ENCODE measurements at regions not wholly inside any gene's neighbourhood (a gene's known extent, or its start where the extent isn't known, plus 50 kb on each side); places are given as distances from the start of the nearest gene placed in this dataset.

DNA sequence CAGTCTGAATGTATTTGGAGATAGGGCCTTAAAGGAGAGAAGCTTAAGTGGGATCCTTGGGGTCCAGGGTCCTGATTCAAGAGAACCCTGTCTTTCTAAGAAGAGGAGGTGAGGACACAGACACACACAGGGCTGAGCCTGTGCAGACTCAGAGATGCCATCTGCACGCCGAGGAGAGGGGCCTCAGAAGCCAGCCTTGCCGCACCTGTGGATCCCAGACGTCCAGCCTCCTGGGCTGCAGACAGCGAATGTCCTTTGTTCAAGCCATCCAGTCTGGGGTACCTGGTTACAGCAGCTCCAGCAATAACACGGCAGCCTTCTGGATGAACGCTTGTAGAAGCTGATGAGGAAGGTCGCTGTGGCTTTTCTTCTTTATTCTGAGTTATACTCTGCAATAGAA, 1086.1 kb downstream of the BRD1 start:
- no peak for DNase-seq

DNA sequence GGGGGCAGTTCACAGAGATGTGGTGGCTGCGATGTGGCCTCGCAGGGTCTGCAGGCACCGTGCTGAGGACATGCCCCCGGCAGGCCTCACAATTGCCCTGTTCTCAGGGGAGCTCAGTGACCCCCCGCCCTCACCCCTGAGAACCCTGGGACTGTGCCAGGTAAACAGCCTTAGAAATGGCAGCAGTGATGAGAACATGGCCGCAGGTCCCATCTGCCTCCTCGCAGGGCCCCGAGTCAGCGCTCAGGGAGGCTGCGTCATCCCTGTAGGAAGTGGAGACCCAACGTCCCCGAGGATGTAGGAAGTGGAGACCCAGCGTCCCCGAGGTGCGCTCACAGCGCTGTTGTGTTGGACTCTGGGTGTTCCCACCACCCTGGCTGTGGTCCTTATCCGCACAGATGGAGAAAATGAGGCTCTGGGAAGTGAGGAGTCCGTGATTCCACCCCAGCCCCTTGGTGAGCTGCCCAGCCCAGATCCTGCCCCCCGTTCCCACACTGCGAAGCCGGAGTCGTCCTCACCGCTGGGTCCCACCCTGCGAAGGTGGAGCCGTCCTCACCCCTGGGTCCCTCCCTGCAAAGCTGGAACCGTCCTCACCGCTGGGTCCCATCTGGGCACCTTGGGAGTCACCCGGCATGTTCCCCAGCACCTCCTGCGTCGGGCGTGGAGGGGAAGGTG, 1086.8 kb downstream of the BRD1 start:
- no peak for DNase-seq

DNA sequence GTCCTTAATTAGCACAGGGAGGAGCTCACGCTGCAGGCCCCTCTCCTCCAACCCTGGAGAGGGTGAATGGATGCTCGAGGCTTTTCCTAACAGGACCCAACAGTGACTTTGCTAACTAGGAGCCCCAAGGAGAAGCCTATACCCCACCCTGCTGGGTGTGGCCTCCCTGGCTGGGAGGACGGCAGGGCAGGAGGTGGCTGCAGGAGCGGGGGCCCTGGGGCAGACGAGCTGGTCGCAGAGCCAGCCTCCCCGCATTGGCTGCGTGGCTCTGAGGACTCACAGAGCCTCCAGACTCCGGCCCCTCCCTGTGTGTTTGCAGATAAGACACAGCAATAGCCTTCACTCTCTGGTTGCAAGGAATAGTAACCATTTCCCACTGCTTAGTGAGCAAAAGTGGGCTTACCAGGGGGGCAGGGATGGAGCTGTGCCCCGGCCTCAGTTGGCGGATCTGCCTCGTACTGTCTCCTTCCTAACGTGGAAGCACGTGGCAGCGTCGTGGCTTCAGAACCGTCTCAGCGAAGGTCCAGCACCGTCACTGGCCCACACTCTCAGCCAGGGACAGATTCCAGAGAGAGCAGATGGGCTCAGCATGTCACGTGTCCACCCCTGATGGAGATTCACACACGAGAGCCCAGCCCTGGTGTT, 1087.5 kb downstream of the BRD1 start:
- no peak for DNase-seq

DNA sequence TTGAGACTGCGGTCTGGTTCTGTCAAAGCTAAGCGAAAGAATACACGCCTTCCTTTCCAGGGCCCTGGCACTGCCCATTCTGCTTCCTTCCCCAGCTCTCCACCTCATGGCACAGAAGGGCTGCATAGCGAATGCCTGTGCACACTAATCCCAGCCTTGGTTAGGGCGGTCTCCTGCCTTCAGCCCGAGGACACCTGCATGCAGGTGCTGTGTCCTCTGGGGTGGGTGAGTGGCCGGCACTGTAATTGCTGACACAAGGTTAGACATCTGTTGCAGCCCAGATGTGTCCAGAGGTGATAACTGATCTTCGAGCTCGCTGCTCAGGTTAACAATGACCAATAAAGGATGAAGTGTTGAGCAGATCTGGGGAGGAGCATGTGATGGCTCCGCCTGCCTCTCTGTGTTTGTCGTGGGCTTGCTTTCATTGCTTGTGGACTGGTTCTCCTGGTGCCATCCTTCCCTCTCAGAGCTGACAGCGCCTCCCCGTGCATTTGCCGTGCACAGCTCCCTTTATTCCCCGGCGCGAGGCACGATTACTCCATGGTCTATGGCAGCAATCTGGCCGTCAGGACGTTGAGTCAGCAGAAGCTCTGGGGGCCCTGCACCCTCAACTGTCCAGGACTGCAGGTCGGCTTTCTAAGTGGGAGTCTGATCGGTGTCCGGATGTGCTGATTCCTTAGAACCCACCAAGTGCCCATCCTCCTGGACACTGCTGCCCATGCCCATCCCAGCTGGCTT, 1088.2 kb downstream of the BRD1 start:
- no peak for DNase-seq

DNA sequence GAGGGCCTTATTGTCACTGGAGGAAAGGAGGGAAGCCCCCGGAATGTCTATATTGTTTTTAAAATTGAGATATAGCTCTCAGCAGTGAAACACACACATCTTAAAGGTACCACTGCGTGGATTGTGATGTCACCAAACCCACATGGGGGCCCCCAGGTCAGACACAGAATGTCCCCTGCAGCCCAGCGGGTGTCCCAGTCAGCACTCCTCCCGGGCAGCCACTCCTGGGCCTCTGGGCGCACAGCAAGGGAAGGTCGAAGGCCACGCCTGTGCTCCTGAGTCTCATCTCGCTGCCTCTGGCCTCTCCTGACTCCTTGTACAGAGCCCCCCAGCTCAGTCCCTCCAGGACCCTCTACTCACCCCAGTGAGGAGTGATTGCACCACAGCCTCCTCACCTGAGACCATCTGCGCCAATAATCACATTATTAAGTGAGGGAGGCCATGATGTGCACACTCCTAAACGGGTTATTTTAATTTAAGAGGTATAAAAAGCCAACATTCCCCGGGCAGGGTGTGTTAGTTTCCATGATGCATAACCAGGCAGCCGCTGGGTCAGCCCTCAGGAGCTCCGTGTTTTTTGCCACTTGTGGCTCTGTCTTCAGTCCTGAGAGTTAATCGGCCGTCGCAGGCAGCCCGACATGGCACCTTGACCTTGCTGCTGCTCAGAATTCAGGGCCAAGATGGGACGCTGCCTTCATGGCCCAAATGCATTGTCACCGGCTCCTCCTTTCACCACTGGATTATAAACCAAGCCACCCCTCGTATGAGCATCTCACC, 1089.3 kb downstream of the BRD1 start:
- no peak for DNase-seq

DNA sequence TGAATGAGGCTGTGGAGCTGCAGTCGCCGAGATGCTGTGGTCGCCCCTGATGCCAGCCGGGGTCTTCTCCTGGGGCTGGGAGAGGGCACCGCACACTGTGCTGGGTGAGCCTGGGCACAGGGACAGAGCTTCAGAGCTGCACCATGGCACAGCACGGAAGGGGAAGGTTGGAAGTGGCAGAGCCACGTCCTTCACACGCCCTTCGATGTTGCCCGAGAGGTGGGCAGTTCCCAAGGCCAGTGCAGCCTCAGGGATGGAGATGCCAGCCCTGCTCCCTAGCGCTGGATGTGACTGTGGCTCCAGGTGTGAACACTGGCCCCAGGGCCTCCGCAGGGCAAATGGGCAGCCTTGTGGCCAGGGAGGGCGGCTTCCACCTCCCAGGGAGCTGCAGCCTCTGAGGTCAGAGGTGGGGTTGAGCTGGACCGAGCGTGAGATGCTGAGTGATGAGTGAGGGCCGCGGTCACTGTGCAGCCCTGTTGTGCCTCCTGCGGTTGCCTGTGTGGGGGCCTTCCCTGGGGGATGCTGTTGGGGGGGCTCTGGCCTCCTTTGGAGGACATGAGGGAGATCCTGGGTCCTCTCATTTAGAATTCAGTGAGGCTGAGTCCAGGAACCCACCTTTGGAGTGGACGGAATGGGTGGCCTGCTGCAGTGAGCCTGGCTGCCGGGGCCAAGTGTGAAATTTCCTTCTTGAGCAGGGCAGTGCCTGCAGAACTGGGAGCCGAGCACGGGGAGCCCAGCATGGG, 1090.0 kb downstream of the BRD1 start:
- DNase-seq, result no peak

DNA sequence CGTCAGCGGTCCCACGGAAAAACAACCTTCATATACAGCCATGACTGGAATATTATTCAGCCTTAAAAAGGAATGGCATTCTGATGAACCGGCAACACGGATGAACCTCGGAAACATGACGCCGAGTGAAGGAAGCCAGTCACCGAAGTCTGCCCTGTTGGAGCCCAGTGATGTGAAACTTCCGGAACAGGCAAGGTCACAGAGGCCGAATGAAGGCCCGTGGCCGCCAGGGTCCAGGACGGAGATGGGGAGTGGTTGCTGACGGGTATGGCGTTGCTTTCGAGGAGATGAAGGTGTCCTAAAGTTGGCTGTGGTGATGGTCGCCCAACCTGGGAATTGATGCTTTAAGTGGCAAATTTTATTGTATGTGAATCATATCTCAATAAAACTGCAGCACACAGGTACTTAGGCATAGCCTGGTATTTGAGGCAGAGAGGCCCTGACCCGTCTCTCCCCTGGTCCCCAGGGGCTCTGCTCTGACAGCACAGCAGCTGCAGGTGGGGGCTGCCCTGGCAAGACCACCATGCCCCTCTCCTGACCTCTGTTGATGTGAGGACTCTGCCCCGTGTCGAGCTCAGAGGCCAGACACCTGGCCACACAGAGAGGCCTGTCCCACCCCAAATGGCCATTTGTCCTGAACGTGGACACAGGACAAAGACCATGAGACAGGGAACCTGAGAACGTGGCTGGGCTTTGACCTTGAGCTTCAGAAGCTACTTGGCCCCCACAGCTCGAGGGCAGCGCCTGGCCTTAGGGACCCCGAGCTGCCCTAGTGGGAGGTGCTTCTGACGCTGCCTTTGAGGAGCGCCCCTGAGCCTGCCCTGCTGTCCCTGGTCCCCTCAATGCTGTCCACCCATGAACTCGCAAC, 1090.8 kb downstream of the BRD1 start:
- no peak for DNase-seq

DNA sequence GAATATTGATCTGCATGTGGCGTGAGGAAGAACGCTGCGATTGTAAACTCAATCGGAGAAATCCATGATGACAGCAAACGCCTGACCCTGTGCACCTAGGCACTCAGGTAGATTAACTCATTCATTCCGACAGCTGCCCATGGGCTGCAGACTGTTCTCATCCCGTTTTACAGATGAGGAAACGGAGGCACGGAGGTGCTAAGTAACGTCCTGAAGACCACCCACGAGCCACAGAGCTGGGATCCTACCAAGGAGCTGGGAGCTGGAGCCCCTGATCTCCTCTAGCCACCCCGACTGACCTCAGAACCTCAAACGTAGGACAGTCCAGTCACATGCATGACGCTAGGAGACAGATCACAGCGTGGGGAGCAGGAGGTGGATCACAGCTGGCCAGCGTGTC, 1092.7 kb downstream of the BRD1 start:
- DNase-seq, result no peak

DNA sequence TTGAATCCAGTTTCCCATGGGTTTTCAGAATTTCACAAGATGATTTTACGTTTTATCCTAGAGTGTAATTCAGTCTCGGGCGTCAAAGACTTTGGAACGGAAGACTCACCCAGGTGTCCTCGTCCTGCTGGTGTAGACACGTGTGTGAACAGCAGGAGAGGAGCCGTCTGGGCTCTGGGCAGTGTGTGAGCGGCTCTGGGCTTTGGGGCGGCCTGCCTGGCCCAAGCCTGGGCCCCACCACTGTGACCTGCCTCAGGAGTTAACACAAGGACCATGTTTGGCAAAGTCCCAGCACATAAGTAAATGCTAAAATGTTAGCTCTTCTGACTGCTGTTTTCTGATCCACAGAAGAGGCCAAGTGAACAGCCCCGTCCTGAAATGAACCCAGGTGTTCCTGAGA, 1093.3 kb downstream of the BRD1 start:
- DNase-seq, result no peak

DNA sequence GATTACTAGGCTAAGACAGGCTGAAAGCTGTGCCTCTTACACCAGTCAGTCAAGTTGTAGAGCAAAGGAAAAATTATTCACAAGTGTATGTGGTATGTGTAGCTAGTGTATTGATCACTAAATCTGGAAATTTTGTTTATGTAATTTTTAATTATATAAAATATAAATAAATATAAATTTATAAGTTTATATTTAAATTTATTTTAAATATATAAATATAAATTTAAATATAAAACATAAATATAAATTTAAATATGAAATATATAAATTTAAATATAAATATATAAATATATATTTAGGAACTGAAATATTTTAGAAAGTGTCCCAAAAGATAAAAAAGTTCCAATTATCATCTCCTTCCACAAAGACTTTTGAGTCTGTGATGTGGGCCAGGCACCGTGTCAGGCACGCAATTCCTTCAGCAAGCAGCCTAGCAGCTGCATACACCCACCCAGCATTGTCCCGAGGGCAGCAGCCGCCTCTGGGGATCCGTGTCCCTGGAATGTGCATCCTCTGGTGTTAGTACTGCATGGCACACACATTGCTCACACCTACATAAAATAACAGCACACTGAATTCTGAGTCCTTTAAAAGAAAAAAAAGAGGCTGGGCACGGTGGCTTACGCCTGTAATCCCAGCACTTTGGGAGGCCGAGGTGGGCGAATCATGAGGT, 1098.0 kb downstream of the BRD1 start:
- no peak for DNase-seq

DNA sequence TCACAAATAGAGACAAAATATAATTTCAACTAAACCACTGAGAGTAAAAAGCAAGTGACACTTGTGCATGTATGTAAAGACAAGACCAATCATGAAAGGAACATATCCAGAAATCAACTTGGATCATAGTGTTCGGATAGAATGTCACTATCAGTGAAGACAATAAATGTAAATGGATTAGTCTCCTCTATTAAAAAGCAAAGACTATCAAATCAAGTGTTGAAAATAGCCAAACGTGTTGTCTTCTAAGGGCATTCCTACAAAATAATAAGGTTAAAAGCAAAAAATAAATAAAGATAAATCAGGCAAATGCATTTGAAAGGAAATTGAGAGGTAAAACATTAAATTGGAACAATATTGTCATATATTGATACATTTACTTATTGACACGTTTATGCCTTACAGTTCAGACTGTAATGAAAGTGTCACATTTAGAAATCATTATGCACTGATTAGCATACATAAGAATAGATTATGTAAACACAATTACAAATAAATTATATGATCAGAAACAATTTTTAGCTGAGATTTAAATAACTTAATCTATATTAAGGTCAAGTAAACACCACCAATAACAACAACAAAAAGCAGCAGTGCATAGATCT, 1100.1 kb downstream of the BRD1 start:
- DNase-seq, result no peak

DNA sequence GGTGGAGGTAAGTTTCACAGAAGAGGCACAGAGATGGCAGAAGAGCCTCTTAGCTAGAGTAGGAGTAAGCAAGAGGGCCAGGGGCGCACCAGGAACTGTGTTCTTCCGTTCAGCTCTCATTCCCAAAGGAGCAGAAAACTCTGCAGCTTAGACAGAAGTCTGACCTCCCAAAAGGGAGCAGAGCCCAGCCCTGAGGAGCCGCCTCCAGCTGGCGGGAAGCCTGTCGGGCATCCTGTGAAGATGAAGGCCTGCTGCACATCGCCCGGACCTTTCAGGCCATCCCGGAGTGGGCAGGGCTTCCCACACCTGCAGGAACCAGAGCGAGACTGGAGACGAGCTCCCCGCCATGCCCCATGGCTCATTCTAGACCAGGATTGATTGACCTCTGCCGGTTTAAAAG, 1102.8 kb downstream of the BRD1 start:
- no peak for DNase-seq

DNA sequence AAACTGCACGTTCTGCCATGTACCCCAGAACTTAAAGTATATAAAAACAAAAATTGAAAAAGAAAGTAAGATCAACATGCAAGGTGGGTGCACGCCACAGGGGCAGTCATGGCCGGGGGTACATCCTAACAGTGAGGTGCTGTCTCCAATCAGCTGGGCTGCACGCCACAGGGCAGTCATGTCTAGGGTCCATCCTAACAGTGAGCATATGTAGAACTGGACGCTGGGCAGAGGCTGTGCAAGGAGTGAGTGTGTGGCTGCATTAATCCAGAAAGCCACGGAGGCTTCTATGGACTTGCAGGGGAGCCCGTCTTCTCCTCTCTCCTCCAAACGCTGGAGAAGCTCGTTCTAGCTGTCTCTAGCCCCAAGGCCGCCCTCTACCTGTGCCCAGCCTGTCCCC, 1105.0 kb downstream of the BRD1 start:
- no peak for DNase-seq

DNA sequence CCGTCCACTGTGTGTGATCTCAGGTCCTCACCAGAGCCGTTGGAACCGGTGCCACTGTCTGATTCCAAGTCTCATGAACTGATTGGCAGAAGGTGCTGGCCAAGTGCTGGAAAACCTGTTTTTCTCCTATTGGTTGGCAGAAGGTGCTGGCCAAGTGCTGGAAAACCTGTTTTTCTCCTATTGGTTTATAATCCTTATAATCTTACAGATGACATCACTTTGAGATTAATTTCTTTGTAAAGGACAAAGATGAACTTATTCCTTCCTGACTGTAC, 1106.3 kb downstream of the BRD1 start:
- no peak for DNase-seq

DNA sequence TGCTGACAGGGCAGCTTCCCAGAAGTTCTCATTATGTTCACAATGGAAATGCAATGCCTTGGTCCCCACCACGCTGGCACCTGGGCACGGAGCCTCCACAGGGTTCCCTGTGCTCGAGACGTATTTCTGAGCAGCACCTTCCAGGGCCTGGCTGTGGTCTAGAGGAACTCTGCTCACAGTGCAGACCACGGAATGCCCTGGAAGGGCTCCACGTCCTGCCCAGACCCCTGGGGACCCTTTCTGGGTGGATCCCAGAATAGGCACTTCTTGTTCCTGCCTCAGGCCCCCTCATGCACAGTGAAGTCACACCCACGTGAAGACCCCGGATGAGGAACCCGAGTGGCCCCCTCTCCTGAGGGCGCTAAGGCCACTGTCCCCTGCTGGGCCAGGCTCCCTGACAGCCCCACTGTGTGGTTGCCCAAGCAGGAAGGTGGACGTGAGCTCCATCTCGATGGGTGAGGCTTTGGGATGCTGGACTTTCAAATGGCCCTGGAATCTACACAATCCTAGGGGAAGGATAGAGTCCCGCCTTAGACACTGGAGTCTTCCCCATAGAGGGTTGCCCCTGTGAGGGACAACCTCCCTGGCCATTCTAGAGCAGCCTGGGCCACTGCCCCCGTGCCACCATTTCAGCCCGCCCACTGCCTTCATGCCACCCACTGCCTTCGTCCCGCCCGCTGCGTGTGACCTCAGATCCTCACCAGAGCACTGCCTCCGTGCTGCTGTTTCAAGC, 1106.8 kb downstream of the BRD1 start:
- DNase-seq, result no peak

DNA sequence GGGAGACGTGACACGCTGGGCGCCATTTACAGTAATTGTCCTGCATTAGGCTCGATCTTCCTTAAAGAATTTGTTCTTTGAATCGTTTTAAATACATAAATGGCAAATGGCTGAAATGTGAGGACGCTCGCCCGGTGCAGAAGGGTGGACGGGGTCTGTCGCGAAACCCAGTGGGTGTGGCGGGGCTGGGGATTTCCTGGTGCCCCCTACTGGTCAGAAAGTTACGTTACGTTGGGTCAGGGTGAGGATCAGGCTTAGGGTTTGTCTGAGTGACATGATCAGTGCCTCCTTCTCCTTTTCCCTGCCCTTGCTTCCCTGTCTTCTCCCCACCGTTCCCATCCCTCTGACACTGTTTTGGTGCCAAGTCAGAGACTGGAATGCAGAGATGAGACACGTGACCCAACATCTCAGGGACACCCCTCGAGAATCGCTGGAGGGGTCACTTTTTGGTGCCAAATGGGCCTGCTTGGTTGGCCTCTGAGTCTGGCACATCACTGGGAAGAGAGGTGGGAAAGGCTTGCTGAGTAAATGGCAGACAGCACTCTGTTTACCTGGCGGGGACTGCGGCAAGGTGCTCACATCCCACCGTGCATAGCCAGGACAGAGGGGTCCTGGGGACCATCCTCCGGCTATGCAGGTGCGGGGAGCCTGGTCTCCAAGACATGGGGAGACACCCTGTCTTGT, 1107.6 kb downstream of the BRD1 start:
- DNase-seq, result no peak

DNA sequence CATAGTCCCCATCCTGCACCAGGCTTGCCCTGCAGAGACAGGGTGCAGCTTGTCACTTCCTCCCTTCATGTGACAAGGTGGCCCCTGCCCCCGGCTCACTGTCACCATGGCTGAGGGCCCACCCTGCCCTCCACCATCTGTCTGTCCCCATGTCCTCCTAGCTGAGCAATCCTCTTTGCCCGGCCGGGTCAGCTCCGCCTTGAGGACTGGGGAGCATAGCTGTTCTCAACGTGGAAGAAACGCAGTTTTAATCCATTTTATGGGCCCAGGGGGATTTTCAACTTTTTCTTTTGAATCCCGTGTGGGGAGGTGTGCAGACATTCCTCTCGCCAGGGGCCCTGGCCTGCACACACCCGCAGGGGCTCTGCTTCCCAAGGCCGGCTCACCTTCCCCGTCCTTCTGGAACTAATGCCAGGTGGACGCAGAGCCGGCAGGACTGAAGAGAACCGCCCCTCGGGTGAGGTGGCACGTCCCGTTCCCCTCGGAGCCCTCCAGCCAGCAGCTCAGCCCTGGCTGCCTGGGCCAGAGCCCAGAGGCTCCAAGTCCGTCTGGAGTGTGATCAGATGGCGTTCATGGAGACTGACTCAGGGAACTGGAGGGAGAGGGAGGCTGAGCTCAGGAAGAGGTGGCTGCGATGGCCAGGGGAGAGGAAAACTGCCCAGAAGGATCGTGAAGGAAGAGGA, 1108.7 kb downstream of the BRD1 start:
- no peak for DNase-seq

DNA sequence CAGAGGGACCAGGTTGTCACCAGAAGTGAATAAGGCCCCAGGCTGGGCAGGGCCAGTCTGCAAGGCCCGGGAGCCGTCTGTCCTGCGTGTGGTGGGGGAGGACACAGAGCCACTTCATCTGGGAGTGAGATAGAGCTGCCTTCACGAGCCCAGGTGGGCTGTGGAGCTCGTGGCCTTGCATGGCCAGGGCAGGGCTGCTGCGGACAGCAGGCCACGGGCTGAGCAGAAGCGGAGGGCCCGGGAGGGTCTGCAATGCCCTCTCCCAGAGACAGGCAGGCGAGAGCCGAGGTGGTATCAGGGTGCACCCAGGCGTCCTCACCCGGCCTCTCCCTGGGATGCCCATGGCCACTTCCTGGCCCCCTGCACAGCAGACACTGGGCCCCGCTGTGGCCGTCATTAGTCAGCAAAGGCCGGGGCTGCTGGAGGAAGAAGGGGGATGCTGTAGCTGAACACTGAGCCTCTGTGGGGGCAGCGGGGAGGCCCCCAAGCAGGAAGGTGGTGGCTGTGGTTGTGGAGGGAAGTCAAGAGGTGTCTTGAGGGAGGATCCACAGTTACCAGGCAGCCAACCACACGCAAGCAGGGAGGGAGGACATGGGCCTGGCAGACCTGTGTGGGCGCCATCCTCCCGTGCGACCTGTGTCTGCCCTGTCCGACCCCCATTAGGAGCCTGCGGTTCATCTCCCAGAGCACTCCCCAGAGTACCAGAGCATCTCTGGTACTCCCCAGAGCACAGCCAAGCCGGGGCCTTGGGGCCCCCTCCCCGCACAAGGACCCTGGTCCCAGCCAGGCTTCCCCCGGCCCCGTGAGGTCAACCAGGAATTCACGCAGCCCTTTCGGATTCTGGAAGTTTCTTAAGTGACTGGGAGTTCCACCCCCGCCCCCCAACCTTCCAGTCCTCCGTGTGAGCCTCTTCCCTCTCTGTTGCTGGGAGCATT, 1109.5 kb downstream of the BRD1 start:
- DNase-seq, result no peak

Measured in GOT3 (cell line).